ENCODE measurements at regions not wholly inside any gene's neighbourhood (a gene's known extent, or its start where the extent isn't known, plus 50 kb on each side); places are given as distances from the start of the nearest gene placed in this dataset.
"Not testable (repeated sequence)": the region's sequence is repeated elsewhere in the genome, so short reads cannot be mapped to it uniquely, and the experiment has no call there.

DNA sequence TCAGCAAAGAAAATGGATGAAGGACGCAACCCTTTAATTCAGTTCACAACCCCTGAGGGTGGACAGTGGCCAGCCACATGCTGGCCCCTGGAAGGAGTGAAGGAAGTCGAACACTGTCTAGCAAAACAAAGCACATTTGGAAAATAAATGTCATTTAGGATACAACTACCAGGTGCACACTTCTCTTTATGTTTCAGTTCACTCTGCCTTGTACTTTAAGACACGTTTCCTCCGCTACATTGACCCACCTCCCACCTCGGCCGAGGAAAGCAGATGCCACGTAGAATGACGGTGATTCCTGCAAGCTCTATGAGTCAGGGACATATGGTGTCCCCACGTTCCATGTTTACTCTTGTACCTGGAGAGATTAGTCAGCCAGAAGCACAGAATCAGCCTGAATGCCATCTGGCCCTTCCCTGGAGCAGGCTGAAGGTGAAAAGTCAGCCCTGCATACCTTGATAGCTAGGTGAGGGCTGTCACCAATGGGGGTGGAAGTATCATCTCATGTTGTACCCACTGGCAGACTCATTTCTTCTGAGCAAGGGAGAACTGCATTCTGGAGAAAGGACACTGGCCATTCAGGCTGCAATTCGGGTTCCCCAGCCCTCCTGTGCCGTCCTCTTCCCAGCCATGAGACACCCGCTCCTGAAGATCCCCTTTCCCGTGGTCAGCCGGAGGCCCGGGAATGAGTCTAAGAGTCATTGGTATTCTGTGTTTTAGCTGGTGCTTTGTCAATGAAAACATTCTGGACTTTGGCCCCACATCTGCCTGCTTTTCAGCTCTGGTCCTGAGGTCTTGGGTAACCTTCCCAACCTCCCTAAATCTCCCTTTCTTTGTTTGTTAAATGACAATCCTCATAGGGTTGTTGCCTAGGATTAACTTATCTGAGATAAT lies 60.6 kb downstream of the FOXA2 start:
- DNase-seq (ENCODE audit: low read depth): no peak
- no peak overlapping the region for H3K4me3 ChIP-seq (ENCODE audit: low read depth, low read length)
- TF ChIP-seq, protein P1, sequence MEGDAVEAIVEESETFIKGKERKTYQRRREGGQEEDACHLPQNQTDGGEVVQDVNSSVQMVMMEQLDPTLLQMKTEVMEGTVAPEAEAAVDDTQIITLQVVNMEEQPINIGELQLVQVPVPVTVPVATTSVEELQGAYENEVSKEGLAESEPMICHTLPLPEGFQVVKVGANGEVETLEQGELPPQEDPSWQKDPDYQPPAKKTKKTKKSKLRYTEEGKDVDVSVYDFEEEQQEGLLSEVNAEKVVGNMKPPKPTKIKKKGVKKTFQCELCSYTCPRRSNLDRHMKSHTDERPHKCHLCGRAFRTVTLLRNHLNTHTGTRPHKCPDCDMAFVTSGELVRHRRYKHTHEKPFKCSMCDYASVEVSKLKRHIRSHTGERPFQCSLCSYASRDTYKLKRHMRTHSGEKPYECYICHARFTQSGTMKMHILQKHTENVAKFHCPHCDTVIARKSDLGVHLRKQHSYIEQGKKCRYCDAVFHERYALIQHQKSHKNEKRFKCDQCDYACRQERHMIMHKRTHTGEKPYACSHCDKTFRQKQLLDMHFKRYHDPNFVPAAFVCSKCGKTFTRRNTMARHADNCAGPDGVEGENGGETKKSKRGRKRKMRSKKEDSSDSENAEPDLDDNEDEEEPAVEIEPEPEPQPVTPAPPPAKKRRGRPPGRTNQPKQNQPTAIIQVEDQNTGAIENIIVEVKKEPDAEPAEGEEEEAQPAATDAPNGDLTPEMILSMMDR (IDR thresholded peaks at IDR 0.05; ENCODE audit: low read depth, low read length): no peak
- TF ChIP-seq POLR2A (IDR thresholded peaks at IDR 0.05; ENCODE audit: extremely low read depth, insufficient read length) (no peak), MYC (IDR thresholded peaks at IDR 0.05; ENCODE audit: low read depth, low read length) (no peak)
- TF ChIP-seq, protein P2, sequence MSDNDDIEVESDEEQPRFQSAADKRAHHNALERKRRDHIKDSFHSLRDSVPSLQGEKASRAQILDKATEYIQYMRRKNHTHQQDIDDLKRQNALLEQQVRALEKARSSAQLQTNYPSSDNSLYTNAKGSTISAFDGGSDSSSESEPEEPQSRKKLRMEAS (IDR thresholded peaks at IDR 0.05; ENCODE audit: low read depth, low read length): no peak

DNA sequence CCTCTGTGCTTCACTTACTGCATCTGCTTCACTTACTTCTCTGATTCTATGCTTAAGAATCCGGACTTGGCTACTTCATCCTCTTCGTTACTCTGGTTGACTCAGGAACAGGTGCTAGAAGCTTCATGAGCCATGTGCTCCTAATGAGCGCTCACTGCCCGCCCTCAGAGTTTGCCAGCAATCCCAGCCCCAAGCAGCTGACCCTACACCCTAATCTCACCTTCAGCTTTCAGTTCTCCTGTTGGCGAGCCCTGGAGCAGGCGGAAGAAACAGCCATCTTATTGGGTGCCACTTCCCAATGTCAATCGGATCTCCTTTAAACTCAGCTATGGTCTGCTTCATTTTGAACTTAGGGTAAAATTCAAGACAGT lies 61.3 kb downstream of the FOXA2 start:
- no peak overlapping the region for H3K4me3 ChIP-seq (ENCODE audit: low read depth, low read length)
- TF ChIP-seq, protein P2 (IDR thresholded peaks at IDR 0.05; ENCODE audit: low read depth, low read length): no peak
- TF ChIP-seq, protein P1 (IDR thresholded peaks at IDR 0.05; ENCODE audit: low read depth, low read length): no peak
- TF ChIP-seq MYC (IDR thresholded peaks at IDR 0.05; ENCODE audit: low read depth, low read length) (no peak), POLR2A (IDR thresholded peaks at IDR 0.05; ENCODE audit: extremely low read depth, insufficient read length) (no peak)
- DNase-seq (ENCODE audit: low read depth): no peak

DNA sequence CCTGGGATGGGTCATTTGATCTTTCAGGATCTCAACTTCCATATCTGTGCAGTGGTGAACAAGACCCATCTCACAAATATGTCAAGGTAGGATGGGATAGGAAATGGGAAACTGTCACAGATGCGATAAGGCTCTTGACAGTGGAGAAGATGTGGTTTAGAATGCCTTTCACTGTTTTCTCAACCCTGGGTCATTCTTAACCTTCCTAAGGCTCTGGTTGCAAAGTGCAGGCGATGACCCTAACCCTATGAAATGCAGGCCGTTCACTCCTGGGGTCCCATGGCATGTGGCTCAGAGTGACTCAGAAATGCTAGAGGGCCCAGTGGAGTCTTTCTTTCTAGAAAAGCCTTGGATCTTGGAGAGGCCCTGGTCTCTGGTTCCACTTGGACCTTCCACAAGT lies 61.7 kb downstream of the FOXA2 start:
- no peak for DNase-seq (ENCODE audit: low read depth)
- TF ChIP-seq POLR2A (IDR thresholded peaks at IDR 0.05; ENCODE audit: extremely low read depth, insufficient read length): no peak
- TF ChIP-seq, protein P1 (IDR thresholded peaks at IDR 0.05; ENCODE audit: low read depth, low read length): no peak
- H3K4me3 ChIP-seq (ENCODE audit: low read depth, low read length): no peak overlapping the region

DNA sequence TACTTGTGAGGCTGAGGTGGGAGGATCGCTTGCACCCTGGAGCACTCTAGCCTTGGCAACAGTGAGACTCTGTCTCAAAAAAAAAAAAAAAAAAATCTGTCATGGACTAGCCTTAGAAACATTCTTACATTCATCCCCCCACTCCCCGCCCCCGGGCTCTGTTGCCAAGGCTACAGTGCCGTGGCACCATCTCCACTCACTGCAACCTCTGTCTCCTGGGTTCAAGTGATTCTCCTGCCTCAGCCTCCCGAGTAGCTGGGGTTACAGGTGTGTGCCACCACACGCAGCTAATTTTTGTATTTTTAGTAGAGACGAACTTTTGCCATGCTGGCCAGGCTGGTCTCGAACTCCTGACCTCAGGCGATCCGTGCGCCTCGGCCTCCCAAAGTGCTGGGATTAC lies 62.4 kb downstream of the FOXA2 start:
- not testable (repeated sequence) for DNase-seq (ENCODE audit: low read depth); H3K4me3 ChIP-seq (ENCODE audit: low read depth, low read length)

DNA sequence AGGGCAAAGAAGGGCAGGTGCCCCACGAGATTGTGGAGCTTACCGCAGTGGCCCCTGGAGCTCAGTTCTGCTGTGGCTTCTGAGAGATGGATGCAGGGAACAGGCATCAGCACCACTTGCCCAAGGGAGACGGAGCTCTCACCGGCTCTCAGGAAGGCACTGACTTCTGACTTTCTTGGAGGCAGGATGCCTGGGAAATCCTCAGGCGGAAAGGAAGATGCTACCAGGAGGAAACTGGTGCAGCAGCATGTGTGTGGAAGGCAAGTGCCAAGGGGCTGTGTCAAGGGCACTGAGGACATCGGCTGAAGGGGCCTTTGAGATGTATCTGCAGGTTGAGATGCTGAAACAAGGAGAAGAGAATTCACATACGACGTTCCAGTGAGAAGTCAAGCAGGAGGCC lies 64.0 kb downstream of the FOXA2 start:
- no peak overlapping the region for H3K4me3 ChIP-seq (ENCODE audit: low read depth, low read length)
- TF ChIP-seq MYC (IDR thresholded peaks at IDR 0.05; ENCODE audit: low read depth, low read length) (no peak), POLR2A (IDR thresholded peaks at IDR 0.05; ENCODE audit: extremely low read depth, insufficient read length) (no peak)
- TF ChIP-seq, protein P1 (IDR thresholded peaks at IDR 0.05; ENCODE audit: low read depth, low read length): no peak
- TF ChIP-seq, protein P2 (IDR thresholded peaks at IDR 0.05; ENCODE audit: low read depth, low read length): no peak
- DNase-seq (ENCODE audit: low read depth): no peak

DNA sequence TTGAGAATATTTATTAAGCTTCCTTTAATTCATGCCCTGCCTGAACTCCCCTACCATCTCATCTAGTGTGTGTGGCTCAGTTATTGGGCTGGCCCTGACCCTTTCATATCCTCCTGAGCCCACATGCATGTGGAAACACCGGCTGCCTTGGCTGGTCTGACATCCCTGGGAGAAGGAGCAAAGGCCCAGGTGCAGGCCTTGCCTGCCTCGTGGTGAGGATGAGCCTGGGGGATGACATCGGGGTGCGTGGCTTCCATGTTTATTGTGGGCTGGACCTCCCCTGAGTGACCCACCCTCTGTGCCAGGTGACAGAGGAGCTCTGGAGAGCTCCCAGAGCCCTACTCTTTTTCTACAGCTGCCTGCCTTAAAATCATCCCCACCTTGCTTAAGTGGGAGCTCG lies 69.1 kb downstream of the FOXA2 start:
- TF ChIP-seq POLR2A (IDR thresholded peaks at IDR 0.05; ENCODE audit: extremely low read depth, insufficient read length) (no peak), MYC (IDR thresholded peaks at IDR 0.05; ENCODE audit: low read depth, low read length) (no peak)
- TF ChIP-seq, protein P2 (IDR thresholded peaks at IDR 0.05; ENCODE audit: low read depth, low read length): no peak
- TF ChIP-seq, protein P1 (IDR thresholded peaks at IDR 0.05; ENCODE audit: low read depth, low read length): no peak
- no peak for DNase-seq (ENCODE audit: low read depth)
- no peak overlapping the region for H3K4me3 ChIP-seq (ENCODE audit: low read depth, low read length)

All from NB4 (cell line).